GM21381 (cell line): ENCODE measurements at regions not wholly inside any gene's neighbourhood (a gene's known extent, or its start where the extent isn't known, plus 50 kb on each side); places are given as distances from the start of the nearest gene placed in this dataset.
"Not testable (repeated sequence)": the region's sequence is repeated elsewhere in the genome, so short reads cannot be mapped to it uniquely, and the experiment has no call there.

ENCODE experiments used
- ATAC-seq: cut with Tn5 transposase; IDR thresholded peaks from one replicate; pipeline ENCODE4 v1.9.1; 2021; ENCODE audit warnings: mild to moderate bottlenecking, moderate library complexity; ENCODE audit not compliant: unreplicated experiment

- ATAC-seq, result no peak
Measured at GRCh38 chr18:42305869-42306593, 351.0 kb downstream of the PIK3C3 start.

DNA sequence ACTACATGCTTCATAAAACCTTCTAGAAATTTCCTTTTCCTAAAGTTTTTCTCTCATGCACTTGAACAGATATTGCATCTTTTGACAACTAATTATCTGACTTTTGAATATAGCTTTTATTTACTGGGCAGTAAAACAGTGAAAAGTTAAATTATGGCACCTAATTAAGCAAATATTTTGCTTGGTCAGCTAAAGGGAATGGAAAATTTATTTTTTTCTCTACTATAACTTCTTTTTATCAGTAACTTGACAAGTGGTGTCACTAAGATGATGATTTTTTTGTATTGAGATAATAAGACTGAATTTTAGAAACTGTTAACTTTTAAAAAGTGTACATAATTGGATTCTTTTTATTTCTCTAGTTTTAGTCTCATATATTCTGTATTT, 351.6 kb downstream of the PIK3C3 start:
- no peak for ATAC-seq

GRCh38 chr18:42310956-42311355, 355.9 kb downstream of the PIK3C3 start:
- no peak for ATAC-seq

- ATAC-seq, result no peak
Measured at GRCh38 chr18:42326752-42327151, 371.7 kb downstream of the PIK3C3 start.

DNA sequence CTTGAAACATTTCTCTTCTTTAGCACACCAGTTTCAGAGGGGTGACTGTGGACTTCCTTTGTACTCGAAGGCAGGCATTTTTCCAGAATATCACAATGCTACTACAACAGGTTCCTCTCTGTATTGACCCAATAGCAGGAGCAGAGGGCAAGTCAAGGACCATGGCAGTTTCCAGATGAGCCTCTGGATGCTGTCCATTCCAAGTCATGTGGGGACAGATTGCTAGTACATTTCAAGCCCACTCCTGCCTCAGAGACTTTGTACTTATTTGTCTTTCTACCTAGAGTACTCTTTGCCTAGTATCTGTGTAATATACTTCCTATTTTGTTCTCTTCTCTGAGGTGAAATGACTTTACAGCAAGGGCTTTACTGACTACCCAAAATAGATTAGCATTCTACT, 373.9 kb downstream of the PIK3C3 start:
- no peak for ATAC-seq

- ATAC-seq, result no peak
Measured at GRCh38 chr18:42330296-42330695, 375.3 kb downstream of the PIK3C3 start.

- ATAC-seq, result no peak
Measured at GRCh38 chr18:42333558-42333957, 378.5 kb downstream of the PIK3C3 start.

DNA sequence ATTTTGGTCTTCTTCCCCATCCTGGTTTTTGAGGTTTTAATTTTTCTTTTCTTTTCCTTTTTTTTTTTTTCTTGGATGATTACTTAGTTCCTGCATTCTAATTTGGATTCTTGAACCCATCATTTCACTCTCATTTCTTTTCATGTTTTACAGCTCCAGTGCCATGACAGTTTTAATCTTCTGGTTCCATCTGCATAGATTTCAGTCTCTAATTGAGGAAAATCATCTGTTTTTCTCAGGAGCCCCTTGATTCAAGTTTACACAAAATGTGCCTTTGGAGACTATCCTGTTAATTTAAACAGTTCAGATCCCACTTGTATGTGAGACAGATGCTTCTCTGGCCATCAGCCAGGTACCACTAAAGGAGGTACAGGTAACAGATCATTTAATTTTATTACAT, 379.9 kb downstream of the PIK3C3 start:
- ATAC-seq, result no peak

DNA sequence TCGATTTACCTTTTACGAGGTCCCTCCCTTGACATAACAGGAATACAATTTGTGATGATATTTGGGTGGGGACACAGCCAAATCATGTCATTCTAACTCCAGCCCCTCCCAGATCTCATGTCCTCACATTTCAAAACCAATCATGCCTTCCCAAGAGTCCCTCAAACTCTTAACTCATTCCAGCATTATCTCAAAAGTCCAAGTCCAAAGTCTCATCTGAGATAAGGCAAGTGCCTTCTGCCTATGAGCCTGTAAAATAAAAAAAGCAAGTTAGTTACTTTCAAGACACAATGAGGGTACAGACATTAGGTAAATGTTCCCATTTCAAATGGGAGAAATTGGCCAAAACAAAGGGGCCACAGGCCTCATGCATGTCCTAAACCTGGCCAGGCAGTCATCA, 381.1 kb downstream of the PIK3C3 start:
- no peak for ATAC-seq

DNA sequence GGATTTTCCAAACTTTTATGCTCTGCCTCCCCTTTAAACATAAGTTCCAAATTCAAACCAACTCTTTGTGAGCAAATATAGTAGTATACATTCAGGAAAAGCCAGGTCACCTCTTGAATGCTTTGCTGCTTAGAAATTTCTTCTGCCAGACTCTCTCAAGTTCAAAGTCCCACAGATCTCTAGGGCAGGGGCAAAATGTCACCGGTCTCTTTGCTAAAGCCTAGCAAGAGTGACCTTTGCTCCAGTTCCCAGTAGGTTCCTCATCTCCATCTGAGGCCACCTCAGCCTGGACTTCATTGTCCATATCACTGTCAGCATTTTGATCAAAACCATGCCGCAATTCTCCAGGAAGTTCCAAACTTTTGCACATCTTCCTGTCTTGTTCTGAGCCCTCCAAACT, 382.3 kb downstream of the PIK3C3 start:
- not testable (repeated sequence) for ATAC-seq

- no peak for ATAC-seq
Measured at GRCh38 chr18:42338683-42339082, 383.6 kb downstream of the PIK3C3 start.

DNA sequence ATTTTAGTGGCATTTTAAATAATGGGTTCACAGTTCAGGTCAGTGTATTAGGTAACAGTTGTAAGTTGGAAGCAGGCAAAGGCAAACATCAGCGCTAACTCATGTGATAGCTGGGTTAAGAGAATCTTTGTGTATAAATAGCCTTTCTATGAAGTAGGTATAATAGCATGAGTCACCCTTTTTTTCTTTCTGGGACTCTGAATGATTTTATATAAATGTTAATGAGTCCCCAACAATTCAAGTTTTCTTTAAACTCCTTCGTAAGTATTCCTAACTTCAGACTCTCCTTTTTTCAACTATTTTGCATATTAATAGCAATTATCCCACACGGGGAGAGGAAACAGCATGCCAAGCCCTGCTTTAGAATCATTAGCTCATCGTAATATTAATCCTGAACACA, 384.3 kb downstream of the PIK3C3 start:
- ATAC-seq, result no peak

- ATAC-seq, result no peak
Measured at GRCh38 chr18:42340423-42341009, 385.5 kb downstream of the PIK3C3 start.

DNA sequence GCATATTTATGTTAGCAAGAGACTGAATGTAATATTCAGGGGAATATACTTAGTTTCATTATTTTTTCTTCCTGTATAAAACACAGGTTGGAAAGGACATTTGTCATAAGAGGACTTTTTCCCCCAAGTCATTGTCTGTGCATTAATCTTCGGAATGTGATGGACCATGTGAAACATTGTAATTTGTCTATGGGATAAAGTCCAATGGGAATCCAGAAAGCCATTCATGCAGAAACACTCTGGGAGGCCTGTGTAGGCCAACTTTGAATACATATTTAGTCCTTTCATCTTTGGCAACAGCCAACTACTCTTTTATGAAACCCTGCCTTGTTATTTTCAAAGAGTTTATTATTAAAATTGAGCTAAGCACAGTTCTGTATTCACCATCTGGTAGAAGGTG, 386.4 kb downstream of the PIK3C3 start:
- no peak for ATAC-seq

- ATAC-seq, result no peak
Measured at GRCh38 chr18:42348722-42349121, 393.7 kb downstream of the PIK3C3 start.

GRCh38 chr18:42351455-42351854, 396.4 kb downstream of the PIK3C3 start:
- ATAC-seq, result no peak

GRCh38 chr18:42360716-42361115, 405.7 kb downstream of the PIK3C3 start:
- ATAC-seq, result no peak

GRCh38 chr18:42363446-42364441, 408.7 kb downstream of the PIK3C3 start:
- ATAC-seq, result no peak

- ATAC-seq, result no peak
Measured at GRCh38 chr18:42364766-42365165, 409.7 kb downstream of the PIK3C3 start.

- no peak for ATAC-seq
Measured at GRCh38 chr18:42365591-42365990, 410.6 kb downstream of the PIK3C3 start.

DNA sequence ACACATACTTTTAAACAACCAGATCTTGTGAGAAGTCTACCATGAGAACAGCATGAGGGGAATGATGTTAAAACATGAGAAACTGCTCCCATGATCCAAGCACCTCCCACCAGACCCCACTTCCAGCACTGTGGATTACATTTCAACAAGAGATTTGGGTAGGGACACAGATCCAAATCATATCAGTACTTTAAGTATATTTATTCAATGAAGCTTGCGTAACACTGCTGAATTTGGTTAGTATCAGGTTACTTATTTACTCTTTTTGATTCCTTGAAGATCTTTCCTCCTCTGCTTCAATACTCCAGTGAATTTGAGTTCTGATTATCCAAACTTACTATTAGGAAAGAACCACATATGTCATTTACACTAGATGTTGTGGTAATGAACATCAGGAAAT, 418.6 kb downstream of the PIK3C3 start:
- no peak for ATAC-seq

GRCh38 chr18:42374961-42375360, 419.9 kb downstream of the PIK3C3 start:
- no peak for ATAC-seq
